Medulla oblongata (tissue), 1 donor: ENCODE measurements at regions not wholly inside any gene's neighbourhood (a gene's known extent, or its start where the extent isn't known, plus 50 kb on each side); places are given as distances from the start of the nearest gene placed in this dataset.
A peak's percentile ranks its signal among the peaks of the same experiment; 100 is the strongest.

Source experiments
- DNase-seq: peaks from one replicate; pipeline ENCODE4 v3.0.0-alpha.2; 2015; ENCODE audit errors: extremely low spot score

- DNase-seq = no peak
Observed at GRCh38 chr7:132072873-132073272, 503.4 kb downstream of the PLXNA4 start.

- DNase-seq = no peak
Observed at GRCh38 chr7:132072165-132072564, 504.1 kb downstream of the PLXNA4 start.

- no peak for DNase-seq
Observed at GRCh38 chr7:132069306-132069705, 507.0 kb downstream of the PLXNA4 start.

- peak; percentile 70 for DNase-seq
Observed at GRCh38 chr7:132066761-132067171, 509.5 kb downstream of the PLXNA4 start.

- peak; percentile 40 for DNase-seq
Observed at GRCh38 chr7:132065989-132066603, 509.7 kb upstream of the PODXL start.

GRCh38 chr7:132065193-132065988, 509.0 kb upstream of the PODXL start:
- DNase-seq = peak; percentile 67

DNA sequence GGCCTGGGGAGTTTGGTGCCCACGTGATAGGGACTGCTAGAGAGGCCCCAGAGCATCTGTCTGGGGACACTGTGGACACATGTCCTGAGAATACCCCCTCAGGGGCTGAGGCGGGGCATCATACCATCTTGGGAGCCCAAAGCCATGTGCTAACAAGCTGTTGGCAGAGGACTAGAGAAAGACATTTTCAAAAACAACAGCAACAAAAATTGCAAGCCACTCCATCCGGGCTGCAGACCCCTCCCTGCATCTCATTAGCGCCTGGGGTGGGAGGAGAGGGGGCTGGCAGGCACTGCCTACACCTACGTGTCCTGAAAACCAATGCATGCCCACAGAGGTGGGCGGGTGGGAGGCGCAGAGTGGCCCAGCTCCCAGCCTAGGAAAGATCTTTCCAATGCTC, 507.4 kb upstream of the PODXL start:
- no peak for DNase-seq

GRCh38 chr7:132061937-132062336, 505.5 kb upstream of the PODXL start:
- no peak for DNase-seq

DNA sequence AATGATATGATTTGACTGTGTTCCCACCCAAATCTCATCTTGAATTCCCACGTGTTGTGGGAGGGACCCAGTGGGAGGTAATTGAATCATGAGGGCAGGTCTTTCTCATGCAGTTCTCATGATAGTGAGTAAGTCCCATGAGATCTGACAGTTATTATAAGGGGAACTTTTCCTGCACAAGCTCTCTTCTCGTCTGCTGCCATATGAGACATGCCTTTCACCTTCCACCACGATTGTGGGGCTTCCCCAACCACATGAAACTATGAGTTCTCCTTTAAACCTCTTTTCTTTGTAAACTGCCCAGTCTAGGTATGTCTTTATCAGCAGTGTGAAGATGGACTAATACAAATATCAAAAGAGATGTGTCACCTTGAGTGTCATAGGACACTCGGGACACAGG, 502.7 kb upstream of the PODXL start:
- no peak for DNase-seq

GRCh38 chr7:132055336-132056120, 499.1 kb upstream of the PODXL start:
- DNase-seq = no peak

- DNase-seq = peak; percentile 23
Observed at GRCh38 chr7:132053871-132054270, 497.4 kb upstream of the PODXL start.

GRCh38 chr7:132051311-132051710, 494.9 kb upstream of the PODXL start:
- DNase-seq = no peak

GRCh38 chr7:132049462-132050304, 493.3 kb upstream of the PODXL start:
- no peak for DNase-seq

DNA sequence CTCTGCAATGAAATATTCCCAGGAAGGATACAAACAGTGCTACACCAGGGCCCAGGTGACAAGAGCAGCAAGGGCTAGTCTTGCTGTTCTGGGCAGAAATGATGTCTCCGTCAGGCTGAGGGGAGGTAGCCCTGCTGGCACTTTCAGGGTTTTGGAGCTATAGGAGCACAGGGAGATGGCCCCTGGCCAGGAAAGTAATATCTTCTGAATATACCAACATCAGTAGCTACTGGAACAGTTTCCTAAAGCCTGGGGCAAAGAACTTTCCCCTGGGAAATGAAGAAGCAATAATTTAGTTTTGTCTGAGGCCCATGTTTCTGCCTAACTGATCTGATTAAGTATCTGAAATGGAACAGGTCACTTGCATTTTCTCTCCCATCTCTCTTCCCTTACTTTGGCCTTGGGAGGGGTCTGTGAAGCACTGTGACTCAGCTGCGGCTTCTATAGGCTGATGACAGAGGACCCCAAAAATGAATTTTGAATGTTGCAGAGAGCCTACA, 489.1 kb upstream of the PODXL start:
- no peak for DNase-seq

- no peak for DNase-seq
Observed at GRCh38 chr7:132045002-132045401, 488.6 kb upstream of the PODXL start.

- DNase-seq = no peak
Observed at GRCh38 chr7:132044247-132044646, 487.8 kb upstream of the PODXL start.

DNA sequence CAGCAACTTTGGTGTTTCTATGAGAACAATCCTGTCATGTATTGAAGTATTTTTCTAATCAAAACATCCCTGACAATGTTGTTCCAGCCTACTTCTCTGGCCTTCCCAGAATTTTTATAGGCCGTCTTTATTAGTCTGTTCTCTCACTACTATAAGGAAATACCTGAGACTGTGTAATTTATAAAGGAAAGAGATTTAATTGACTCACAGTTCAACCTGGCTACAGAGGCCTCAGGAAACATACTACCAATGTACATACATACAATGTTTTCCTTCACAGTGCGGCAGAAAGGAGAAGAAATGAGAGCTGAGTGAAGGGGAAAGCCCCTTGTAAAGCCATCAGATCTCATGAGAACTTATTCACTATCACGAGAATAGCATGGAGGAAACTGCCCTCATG, 484.7 kb upstream of the PODXL start:
- no peak for DNase-seq

- peak; percentile 46 for DNase-seq
Observed at GRCh38 chr7:132035517-132036362, 479.3 kb upstream of the PODXL start.

DNA sequence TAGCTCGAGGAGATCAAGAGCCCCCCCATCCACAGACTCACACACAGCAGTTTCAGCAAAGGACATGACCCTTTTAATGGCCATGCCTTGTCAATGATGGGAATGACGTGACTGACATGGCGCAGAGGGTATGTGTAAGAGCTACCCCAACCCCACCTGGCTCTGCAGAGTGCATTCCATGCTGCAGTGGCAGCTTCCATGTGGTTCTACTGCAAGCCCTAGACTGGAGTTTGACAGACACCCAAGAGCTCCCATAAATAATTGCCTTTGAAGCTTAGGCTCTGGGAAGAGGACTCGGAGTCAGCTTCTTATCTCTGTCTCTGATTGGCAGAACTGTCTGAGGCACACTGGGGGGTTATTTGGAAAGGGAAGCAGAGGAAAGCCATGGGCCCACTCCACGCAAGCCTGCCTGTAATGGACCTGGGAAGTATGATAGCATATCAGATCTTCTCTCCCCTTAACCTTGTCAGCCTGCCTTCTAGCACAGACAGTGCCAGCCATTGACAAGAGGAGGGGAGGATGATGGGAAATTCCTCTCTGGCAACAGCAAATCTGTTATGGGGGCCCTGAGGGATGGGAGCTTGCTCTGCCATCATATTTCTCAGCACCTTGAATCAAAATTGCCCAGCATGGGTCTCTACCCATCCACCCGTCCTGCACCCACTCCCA, 478.5 kb upstream of the PODXL start:
- DNase-seq = no peak

GRCh38 chr7:132030883-132031282, 474.5 kb upstream of the PODXL start:
- DNase-seq = no peak
